HPDE6-E6E7 (cell line): ENCODE measurements at regions not wholly inside any gene's neighbourhood (a gene's known extent, or its start where the extent isn't known, plus 50 kb on each side); places are given as distances from the start of the nearest gene placed in this dataset.
"Not testable (repeated sequence)": the region's sequence is repeated elsewhere in the genome, so short reads cannot be mapped to it uniquely, and the experiment has no call there.

ENCODE experiments used
- DNase-seq: peaks from one replicate; pipeline ENCODE4 v3.0.0; 2011; ENCODE audit warnings: missing footprints; ENCODE audit errors: extremely low spot score

- DNase-seq = no peak
Observed at GRCh38 chr15:92705764-92706163, 50.2 kb upstream of the FAM174B start.

- no peak for DNase-seq
Observed at GRCh38 chr15:92706201-92706600, 50.6 kb upstream of the FAM174B start.

GRCh38 chr15:92707880-92708551, 52.4 kb upstream of the FAM174B start:
- no peak for DNase-seq

GRCh38 chr15:92708635-92709034, 53.1 kb upstream of the FAM174B start:
- no peak for DNase-seq

- DNase-seq = no peak
Observed at GRCh38 chr15:92709110-92709790, 53.7 kb upstream of the FAM174B start.

GRCh38 chr15:92711457-92711831, 55.9 kb upstream of the FAM174B start:
- DNase-seq = no peak

- no peak for DNase-seq
Observed at GRCh38 chr15:92714077-92714476, 58.5 kb upstream of the FAM174B start.

GRCh38 chr15:92714477-92715401, 59.2 kb upstream of the FAM174B start:
- DNase-seq = peak; percentile 26

- DNase-seq = no peak
Observed at GRCh38 chr15:92715758-92716157, 60.2 kb upstream of the FAM174B start.

GRCh38 chr15:92719021-92719420, 63.4 kb upstream of the FAM174B start:
- DNase-seq = no peak

GRCh38 chr15:92724144-92724543, 68.6 kb upstream of the FAM174B start:
- no peak for DNase-seq

- DNase-seq = no peak
Observed at GRCh38 chr15:92725171-92725570, 69.6 kb upstream of the FAM174B start.

GRCh38 chr15:92728266-92728665, 72.7 kb upstream of the FAM174B start:
- no peak for DNase-seq

GRCh38 chr15:92733090-92733933, 77.7 kb upstream of the FAM174B start:
- no peak for DNase-seq

- no peak for DNase-seq
Observed at GRCh38 chr15:92733934-92734521, 78.5 kb upstream of the FAM174B start.

- not testable (repeated sequence) for DNase-seq
Observed at GRCh38 chr15:92739246-92739645, 83.7 kb upstream of the FAM174B start.

- no peak for DNase-seq
Observed at GRCh38 chr15:92745845-92746271, 90.3 kb upstream of the FAM174B start.

GRCh38 chr15:92747047-92747446, 91.5 kb upstream of the FAM174B start:
- DNase-seq = no peak

GRCh38 chr15:92749216-92749615, 93.6 kb upstream of the FAM174B start:
- DNase-seq = no peak

GRCh38 chr15:92749946-92750345, 94.4 kb upstream of the FAM174B start:
- DNase-seq = no peak

GRCh38 chr15:92751528-92751927, 96.0 kb upstream of the FAM174B start:
- DNase-seq = peak; percentile 33
